ENCODE measurements at regions not wholly inside any gene's neighbourhood (a gene's known extent, or its start where the extent isn't known, plus 50 kb on each side); places are given as distances from the start of the nearest gene placed in this dataset.

DNA sequence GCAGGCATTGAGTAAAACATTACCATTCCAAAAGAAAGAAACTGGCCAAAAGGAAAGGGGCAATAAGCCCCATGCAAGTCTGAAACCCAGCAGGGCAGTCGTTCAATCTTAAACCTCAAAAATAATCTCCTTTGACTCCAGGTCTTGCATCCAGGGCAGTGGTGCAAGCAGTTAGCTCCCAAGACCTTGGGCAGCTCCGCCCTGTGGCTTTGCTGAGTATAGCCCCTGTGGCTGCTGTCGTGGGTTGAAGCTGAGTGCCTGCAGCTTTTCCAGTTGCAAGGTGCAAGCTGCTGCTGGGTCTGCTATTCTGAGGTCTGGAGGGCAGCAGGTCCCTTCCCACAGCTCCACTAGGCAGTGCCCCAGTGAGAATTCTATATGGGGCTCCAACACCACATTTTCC is 580.1 kb upstream of the AUTS2 start:
- Histone ChIP-seq H3K27me3 (replicated peaks; ENCODE audit: insufficient read depth, low read depth, low read length, poor library complexity) (no peaks in the 10 kb centered on the region), H3K9me3 (ENCODE audit: low read depth, low read length, poor library complexity, severe bottlenecking) (peaks cover 12% of the 10 kb centered on the region), H3K36me3 (ENCODE audit: insufficient read depth, low read length, poor library complexity, severe bottlenecking) (no peaks in the 10 kb centered on the region), H3K27ac (ENCODE audit: low read depth, low read length, poor library complexity, severe bottlenecking) (no peak overlapping the region), H3K4me3 (ENCODE audit: low read depth, low read length, poor library complexity, severe bottlenecking) (no peak overlapping the region), H3K4me1 (ENCODE audit: insufficient read depth, low read length, poor library complexity, severe bottlenecking) (no peaks in the 10 kb centered on the region)
- CTCF ChIA-PET: no interaction called here
- no TSS peak for BruUV-seq (replicated peaks)
- POLR2A ChIA-PET (ENCODE audit: low non-redundant PET): no interaction called here
- DNase-seq (ENCODE audit: low spot score): no peak
- no peak for TF ChIP-seq EZH2 (IDR thresholded peaks at IDR 0.05; ENCODE audit: borderline replicate concordance, low read depth, low read length, poor library complexity, severe bottlenecking)
- TF ChIP-seq, protein P1, sequence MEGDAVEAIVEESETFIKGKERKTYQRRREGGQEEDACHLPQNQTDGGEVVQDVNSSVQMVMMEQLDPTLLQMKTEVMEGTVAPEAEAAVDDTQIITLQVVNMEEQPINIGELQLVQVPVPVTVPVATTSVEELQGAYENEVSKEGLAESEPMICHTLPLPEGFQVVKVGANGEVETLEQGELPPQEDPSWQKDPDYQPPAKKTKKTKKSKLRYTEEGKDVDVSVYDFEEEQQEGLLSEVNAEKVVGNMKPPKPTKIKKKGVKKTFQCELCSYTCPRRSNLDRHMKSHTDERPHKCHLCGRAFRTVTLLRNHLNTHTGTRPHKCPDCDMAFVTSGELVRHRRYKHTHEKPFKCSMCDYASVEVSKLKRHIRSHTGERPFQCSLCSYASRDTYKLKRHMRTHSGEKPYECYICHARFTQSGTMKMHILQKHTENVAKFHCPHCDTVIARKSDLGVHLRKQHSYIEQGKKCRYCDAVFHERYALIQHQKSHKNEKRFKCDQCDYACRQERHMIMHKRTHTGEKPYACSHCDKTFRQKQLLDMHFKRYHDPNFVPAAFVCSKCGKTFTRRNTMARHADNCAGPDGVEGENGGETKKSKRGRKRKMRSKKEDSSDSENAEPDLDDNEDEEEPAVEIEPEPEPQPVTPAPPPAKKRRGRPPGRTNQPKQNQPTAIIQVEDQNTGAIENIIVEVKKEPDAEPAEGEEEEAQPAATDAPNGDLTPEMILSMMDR (conservative IDR thresholded peaks at IDR 0.05; ENCODE audit: low read depth, low read length): 0 out of 2 replicates have a peak, but pooled peaks have one; percentile 10
- intact Hi-C loops (cut with micrococcal nuclease; ENCODE audit: unreplicated experiment): no loop called here

DNA sequence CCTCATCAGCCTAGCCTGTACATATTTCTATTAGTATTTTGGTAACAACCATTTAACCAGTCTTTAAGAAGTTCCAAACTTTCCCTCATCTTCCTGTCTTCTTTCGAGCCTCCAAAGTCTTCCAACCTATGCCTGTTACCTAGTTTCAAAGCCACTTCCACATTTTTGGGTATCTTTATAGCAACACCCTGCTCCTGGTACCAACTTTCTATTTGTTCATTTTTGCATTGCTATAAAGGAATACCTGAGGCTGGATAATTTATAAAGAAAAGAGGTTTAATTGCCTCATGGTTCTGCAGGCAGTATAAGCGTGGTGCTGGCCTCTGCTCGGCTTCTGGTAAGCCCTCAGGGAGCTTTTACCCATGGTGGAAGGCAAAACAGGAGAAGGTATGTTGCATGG is 578.8 kb upstream of the AUTS2 start:
- no TSS peak for BruUV-seq (replicated peaks)
- ChIA-PET CTCF (no interaction called here), POLR2A (ENCODE audit: low non-redundant PET) (no interaction called here)
- Histone ChIP-seq H3K36me3 (ENCODE audit: insufficient read depth, low read length, poor library complexity, severe bottlenecking) (no peaks in the 10 kb centered on the region), H3K4me1 (ENCODE audit: insufficient read depth, low read length, poor library complexity, severe bottlenecking) (no peaks in the 10 kb centered on the region), H3K4me3 (ENCODE audit: low read depth, low read length, poor library complexity, severe bottlenecking) (no peak overlapping the region), H3K9me3 (ENCODE audit: low read depth, low read length, poor library complexity, severe bottlenecking) (peaks cover 12% of the 10 kb centered on the region), H3K27ac (ENCODE audit: low read depth, low read length, poor library complexity, severe bottlenecking) (no peak overlapping the region), H3K27me3 (replicated peaks; ENCODE audit: insufficient read depth, low read depth, low read length, poor library complexity) (no peaks in the 10 kb centered on the region)
- TF ChIP-seq EZH2 (IDR thresholded peaks at IDR 0.05; ENCODE audit: borderline replicate concordance, low read depth, low read length, poor library complexity, severe bottlenecking): no peak
- TF ChIP-seq, protein P1 (conservative IDR thresholded peaks at IDR 0.05; ENCODE audit: low read depth, low read length): no peak
- intact Hi-C loops (cut with micrococcal nuclease; ENCODE audit: unreplicated experiment): no loop called here
- DNase-seq (ENCODE audit: low spot score): no peak

DNA sequence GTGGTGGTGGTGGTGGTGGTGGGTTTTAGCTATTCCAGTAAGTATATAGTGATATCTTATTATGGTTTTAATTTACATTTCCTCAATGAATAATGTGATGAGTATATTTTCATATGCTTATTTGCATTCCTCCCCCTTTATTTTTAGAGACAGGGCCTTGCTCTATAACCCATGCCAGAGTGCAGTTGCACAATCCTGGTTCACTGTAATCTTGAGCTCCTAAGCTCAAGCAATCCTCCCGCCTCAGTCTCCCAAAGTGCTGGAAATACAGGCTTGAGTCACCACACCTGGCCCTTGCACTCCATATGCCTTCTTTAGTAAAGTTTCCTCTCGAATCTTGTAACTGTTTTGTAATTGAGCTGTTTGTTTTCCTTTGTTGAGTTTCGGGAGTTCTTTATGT is 577.7 kb upstream of the AUTS2 start:
- DNase-seq (ENCODE audit: low spot score): no peak
- Histone ChIP-seq H3K9me3 (ENCODE audit: low read depth, low read length, poor library complexity, severe bottlenecking) (peaks cover 12% of the 10 kb centered on the region), H3K27ac (ENCODE audit: low read depth, low read length, poor library complexity, severe bottlenecking) (no peak overlapping the region), H3K4me1 (ENCODE audit: insufficient read depth, low read length, poor library complexity, severe bottlenecking) (no peaks in the 10 kb centered on the region), H3K36me3 (ENCODE audit: insufficient read depth, low read length, poor library complexity, severe bottlenecking) (no peaks in the 10 kb centered on the region), H3K27me3 (replicated peaks; ENCODE audit: insufficient read depth, low read depth, low read length, poor library complexity) (no peaks in the 10 kb centered on the region), H3K4me3 (ENCODE audit: low read depth, low read length, poor library complexity, severe bottlenecking) (no peak overlapping the region)
- intact Hi-C loops (cut with micrococcal nuclease; ENCODE audit: unreplicated experiment): no loop called here
- POLR2A ChIA-PET (ENCODE audit: low non-redundant PET): no interaction called here
- no peak for TF ChIP-seq EZH2 (IDR thresholded peaks at IDR 0.05; ENCODE audit: borderline replicate concordance, low read depth, low read length, poor library complexity, severe bottlenecking)
- TF ChIP-seq, protein P1 (conservative IDR thresholded peaks at IDR 0.05; ENCODE audit: low read depth, low read length): no peak
- BruUV-seq (replicated peaks): no TSS peak
- CTCF ChIA-PET: no interaction called here

Data from A673 (cell line).